Loucy (cell line): ENCODE measurements at regions not wholly inside any gene's neighbourhood (a gene's known extent, or its start where the extent isn't known, plus 50 kb on each side); places are given as distances from the start of the nearest gene placed in this dataset.

Experiments used
- H2AFZ ChIP-seq: fragments of 200-600 bp; sonication (generic); 2 replicates; pipeline ENCODE4 v1.6.0; 2016; ENCODE audit warnings: antibody characterized with exemption, mild to moderate bottlenecking, low read length, moderate library complexity
- H3F3A ChIP-seq: fragments of 200-600 bp; 2 replicates; pipeline ENCODE4 v1.6.0; 2016; ENCODE audit warnings: antibody characterized with exemption, low read depth, mild to moderate bottlenecking
- H3K27me3 ChIP-seq: fragments of 200-600 bp; sonication (generic); 2 replicates; pipeline ENCODE4 v1.6.1; 2014; ENCODE audit warnings: low read length, mild to moderate bottlenecking; ENCODE audit not compliant: insufficient read depth, poor library complexity, severe bottlenecking
- H3K36me3 ChIP-seq: fragments of 200-600 bp; sonication (generic); 2 replicates; pipeline ENCODE4 v1.6.1; 2016; ENCODE audit warnings: low read length; ENCODE audit not compliant: insufficient read depth
- H3K4me1 ChIP-seq: fragments of 200-600 bp; sonication (generic); 2 replicates; pipeline ENCODE4 v1.5.1; 2014; ENCODE audit warnings: low read length, mild to moderate bottlenecking; ENCODE audit not compliant: insufficient read depth, poor library complexity, severe bottlenecking
- H3K4me2 ChIP-seq: fragments of 200-600 bp; sonication (generic); 2 replicates; pipeline ENCODE4 v1.6.0; 2014; ENCODE audit warnings: antibody characterized with exemption, low read length, low read depth, mild to moderate bottlenecking; ENCODE audit not compliant: poor library complexity, severe bottlenecking
- H3K4me3 ChIP-seq: fragments of 200-600 bp; sonication (generic); 2 replicates; pipeline ENCODE4 v1.5.1; 2014; ENCODE audit warnings: low read length, mild to moderate bottlenecking, mixed read lengths; ENCODE audit not compliant: poor library complexity, severe bottlenecking
- H3K79me2 ChIP-seq: fragments of 200-600 bp; sonication (generic); 2 replicates; pipeline ENCODE4 v1.6.1; 2014; ENCODE audit warnings: low read length; ENCODE audit not compliant: insufficient read depth
- H3K9ac ChIP-seq: fragments of 200-600 bp; sonication (generic); 2 replicates; pipeline ENCODE4 v1.6.0; 2014; ENCODE audit warnings: mild to moderate bottlenecking, low read depth, low read length, moderate library complexity; ENCODE audit not compliant: poor library complexity, severe bottlenecking
- H3K9me2 ChIP-seq: fragments of 200-600 bp; sonication (generic); replicated peaks from 2 replicates; pipeline ENCODE4 v1.6.1; 2016; ENCODE audit warnings: low read depth, low read length, mixed read lengths
- H3K9me3 ChIP-seq: fragments of 200-600 bp; sonication (generic); 2 replicates; pipeline ENCODE4 v1.6.1; 2014; ENCODE audit warnings: mild to moderate bottlenecking, antibody characterized with exemption, low read length, low read depth; ENCODE audit not compliant: insufficient read depth
- H4K20me1 ChIP-seq: fragments of 200-600 bp; sonication (generic); 2 replicates; pipeline ENCODE4 v1.6.0; 2014; ENCODE audit warnings: antibody characterized with exemption, low read length, mild to moderate bottlenecking; ENCODE audit not compliant: insufficient read depth, poor library complexity, severe bottlenecking
- EZH2phosphoT487 ChIP-seq: fragments of 200-600 bp; IDR thresholded peaks from 2 replicates; pipeline ENCODE4 v1.6.1; 2018; ENCODE audit warnings: antibody characterized with exemption, mild to moderate bottlenecking, moderate library complexity, borderline replicate concordance
- TF ChIP-seq, protein P1 (sequence below): fragments of 200-600 bp; sonication (generic); conservative IDR thresholded peaks from 2 replicates; pipeline ENCODE4 v1.5.1; 2014; ENCODE audit warnings: mild to moderate bottlenecking, antibody characterized with exemption, low read length

DNA sequence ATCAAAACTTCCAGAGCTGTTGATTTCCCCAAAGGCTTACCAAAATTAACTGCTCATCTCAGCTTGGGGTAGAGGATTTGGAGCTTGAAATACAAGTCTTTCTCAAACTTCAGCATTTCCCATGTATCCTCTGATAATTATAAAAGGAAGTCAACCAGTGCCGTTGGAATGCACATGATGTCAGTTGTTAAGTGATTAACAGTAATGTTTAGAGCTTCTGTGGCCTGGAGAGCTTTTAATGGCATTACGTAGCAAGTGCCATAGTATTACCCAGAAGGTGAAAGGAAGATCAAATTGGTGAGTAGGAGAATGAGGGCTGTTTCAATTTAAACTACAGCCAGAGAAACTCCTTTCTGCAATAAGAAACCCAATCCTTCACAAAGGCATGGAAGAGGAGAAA, 62.5 kb upstream of the PTPRR start:
- Histone ChIP-seq H3K36me3 (no peaks in the 10 kb centered on the region), H3K9me3 (no peaks in the 10 kb centered on the region), H4K20me1 (no peaks in the 10 kb centered on the region), H3K9me2 (no peaks in the 10 kb centered on the region), H3F3A (no peaks in the 10 kb centered on the region), H3K4me2 (no peak overlapping the region), H3K4me1 (peaks cover 24% of the 10 kb centered on the region), H3K9ac (no peak overlapping the region), H3K27me3 (no peaks in the 10 kb centered on the region), H2AFZ (peak overlapping the region; percentile 75), H3K79me2 (no peaks in the 10 kb centered on the region), H3K4me3 (no peak overlapping the region)
- TF ChIP-seq, protein P1, sequence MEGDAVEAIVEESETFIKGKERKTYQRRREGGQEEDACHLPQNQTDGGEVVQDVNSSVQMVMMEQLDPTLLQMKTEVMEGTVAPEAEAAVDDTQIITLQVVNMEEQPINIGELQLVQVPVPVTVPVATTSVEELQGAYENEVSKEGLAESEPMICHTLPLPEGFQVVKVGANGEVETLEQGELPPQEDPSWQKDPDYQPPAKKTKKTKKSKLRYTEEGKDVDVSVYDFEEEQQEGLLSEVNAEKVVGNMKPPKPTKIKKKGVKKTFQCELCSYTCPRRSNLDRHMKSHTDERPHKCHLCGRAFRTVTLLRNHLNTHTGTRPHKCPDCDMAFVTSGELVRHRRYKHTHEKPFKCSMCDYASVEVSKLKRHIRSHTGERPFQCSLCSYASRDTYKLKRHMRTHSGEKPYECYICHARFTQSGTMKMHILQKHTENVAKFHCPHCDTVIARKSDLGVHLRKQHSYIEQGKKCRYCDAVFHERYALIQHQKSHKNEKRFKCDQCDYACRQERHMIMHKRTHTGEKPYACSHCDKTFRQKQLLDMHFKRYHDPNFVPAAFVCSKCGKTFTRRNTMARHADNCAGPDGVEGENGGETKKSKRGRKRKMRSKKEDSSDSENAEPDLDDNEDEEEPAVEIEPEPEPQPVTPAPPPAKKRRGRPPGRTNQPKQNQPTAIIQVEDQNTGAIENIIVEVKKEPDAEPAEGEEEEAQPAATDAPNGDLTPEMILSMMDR: no peak
- no peak for TF ChIP-seq EZH2phosphoT487

DNA sequence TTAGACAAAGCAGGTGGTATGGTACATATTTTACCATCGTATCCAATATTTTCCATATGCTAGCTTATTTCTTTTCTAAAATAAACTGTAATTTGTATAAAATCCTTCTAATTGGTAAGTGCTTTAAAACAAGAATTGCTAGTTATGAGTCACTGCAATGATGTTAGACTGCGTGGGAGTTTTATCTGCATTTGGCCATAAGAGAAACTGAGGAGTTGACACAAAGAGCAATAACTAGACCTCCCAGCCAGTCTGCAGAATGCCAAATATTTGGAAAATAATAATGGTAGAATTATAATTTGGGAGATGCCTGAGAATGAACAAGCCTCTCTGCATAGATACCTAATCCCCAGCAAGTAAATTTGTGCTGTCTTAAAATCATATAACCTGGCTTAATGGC, 61.7 kb upstream of the PTPRR start:
- H3K9ac ChIP-seq: no peak overlapping the region
- no peaks in the 10 kb centered on the region for H3K36me3 ChIP-seq
- H3K4me3 ChIP-seq: no peak overlapping the region
- H3K9me3 ChIP-seq: no peaks in the 10 kb centered on the region
- H3K9me2 ChIP-seq: no peaks in the 10 kb centered on the region
- H3K27me3 ChIP-seq: no peaks in the 10 kb centered on the region
- H2AFZ ChIP-seq: no peak overlapping the region
- no peaks in the 10 kb centered on the region for H3F3A ChIP-seq
- H3K4me1 ChIP-seq: peaks cover 24% of the 10 kb centered on the region
- H3K79me2 ChIP-seq: no peaks in the 10 kb centered on the region
- TF ChIP-seq, protein P1: no peak
- TF ChIP-seq EZH2phosphoT487: no peak
- no peak overlapping the region for H3K4me2 ChIP-seq
- no peaks in the 10 kb centered on the region for H4K20me1 ChIP-seq

DNA sequence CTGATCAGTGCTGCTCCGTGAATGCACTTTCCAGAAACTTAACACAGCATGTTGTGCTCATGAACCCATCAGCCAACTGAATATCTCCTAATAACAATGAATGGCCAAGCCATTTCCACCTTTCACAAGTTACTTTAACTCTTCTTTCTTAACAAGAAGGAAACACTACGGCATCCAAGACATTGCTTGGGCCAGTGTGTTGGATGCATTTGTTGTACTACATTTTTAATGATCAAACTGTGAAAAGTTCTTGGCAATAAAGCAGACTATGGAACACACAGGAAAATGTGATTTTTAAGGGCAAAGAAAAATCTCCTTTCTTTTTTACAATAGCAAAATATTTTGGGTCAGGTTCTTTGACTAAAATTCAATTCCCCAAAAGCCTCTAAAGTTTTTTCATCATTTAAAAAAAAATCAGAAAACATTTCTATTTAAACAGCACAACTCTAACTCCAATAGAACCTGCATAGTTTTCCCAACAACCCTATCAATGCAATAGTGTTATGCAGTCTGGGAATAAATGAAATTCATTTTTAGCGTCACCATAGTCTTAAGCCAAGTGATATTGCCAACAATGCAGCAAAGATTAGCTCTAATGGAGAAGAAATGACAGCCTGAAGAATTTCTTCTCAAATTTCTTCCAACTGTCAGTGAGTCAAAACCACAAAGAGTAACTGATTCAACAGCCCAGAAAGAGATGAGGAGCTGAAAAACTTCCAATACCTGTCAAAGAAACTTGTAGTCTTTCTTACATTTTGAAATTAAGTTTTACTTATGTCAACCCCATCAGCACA, 50.7 kb upstream of the PTPRR start:
- H3K9me3 ChIP-seq: 0 out of 2 replicates have a peak, but pooled peaks cover 5% of the 10 kb centered on the region
- H4K20me1 ChIP-seq: no peaks in the 10 kb centered on the region
- H2AFZ ChIP-seq: peak overlapping the region; percentile 44
- H3K9me2 ChIP-seq: no peaks in the 10 kb centered on the region
- peak overlapping the region; percentile 60 for H3K9ac ChIP-seq
- no peaks in the 10 kb centered on the region for H3K36me3 ChIP-seq
- TF ChIP-seq, protein P1: no peak
- no peak for TF ChIP-seq EZH2phosphoT487
- no peaks in the 10 kb centered on the region for H3K79me2 ChIP-seq
- H3K4me1 ChIP-seq: peaks cover 24% of the 10 kb centered on the region
- peak overlapping the region; percentile 72 for H3K4me2 ChIP-seq
- peak overlapping the region; percentile 42 for H3K4me3 ChIP-seq
- no peaks in the 10 kb centered on the region for H3K27me3 ChIP-seq
- H3F3A ChIP-seq: no peaks in the 10 kb centered on the region
